PC-3 (cell line): ENCODE measurements at regions not wholly inside any gene's neighbourhood (a gene's known extent, or its start where the extent isn't known, plus 50 kb on each side); places are given as distances from the start of the nearest gene placed in this dataset.

Experiments
- ATAC-seq: fragments of 200-7000 bp; cut with Tn5 transposase; 2 replicates; pipeline ENCODE4 v1.9.1; 2020; ENCODE audit warnings: mild to moderate bottlenecking, moderate library complexity
- BruUV-seq: library from RNA; stranded (reverse); fragments of 400-500 nt; replicated peaks from 2 replicates; lab custom pipeline; 2021; lab: Mats Ljungman, UMichigan
- CTCF ChIA-PET: fragments of 300-600 bp; sonication (Branson Sonifier 250); formaldehyde crosslinking; loops from one replicate; lab custom pipeline; 2022; ENCODE audit warnings: antibody characterized with exemption; lab: Charles Lee
- POLR2A ChIA-PET: fragments of 300-600 bp; sonication (Branson Sonifier 250); formaldehyde crosslinking; loops from one replicate; lab custom pipeline; 2022; ENCODE audit warnings: antibody characterized with exemption; ENCODE audit not compliant: unreplicated experiment; lab: Charles Lee
- DNase-seq: peaks from one replicate; pipeline ENCODE4 v3.0.0-alpha.2; 2015
- H2AFZ ChIP-seq: fragments of 300-600 bp; sonication (generic); 2 replicates; pipeline ENCODE4 v1.6.0; 2016; ENCODE audit warnings: antibody characterized with exemption, low read length
- H3F3A ChIP-seq: fragments of 300-600 bp; sonication (generic); one replicate; pipeline ENCODE4 v1.6.0; 2017; ENCODE audit warnings: antibody characterized with exemption, low read length, control low read depth, mild to moderate bottlenecking; ENCODE audit not compliant: unreplicated experiment
- H3K27ac ChIP-seq: fragments of 300-600 bp; sonication (generic); 2 replicates; pipeline ENCODE4 v1.5.1; 2016; ENCODE audit warnings: mild to moderate bottlenecking, low read length
- H3K27me3 ChIP-seq: fragments of 300-600 bp; sonication (generic); 2 replicates; pipeline ENCODE4 v1.6.1; 2016; ENCODE audit warnings: low read length, mixed read lengths
- H3K36me3 ChIP-seq: fragments of 300-600 bp; sonication (generic); 2 replicates; pipeline ENCODE4 v1.6.1; 2016; ENCODE audit warnings: low read depth, mixed run types, low read length, mixed read lengths
- H3K4me1 ChIP-seq: fragments of 300-600 bp; sonication (generic); 2 replicates; pipeline ENCODE4 v1.5.1; 2016; ENCODE audit warnings: low read length; ENCODE audit not compliant: insufficient read depth
- H3K4me2 ChIP-seq: fragments of 300-600 bp; sonication (generic); 2 replicates; pipeline ENCODE4 v1.6.0; 2016; ENCODE audit warnings: low read length
- H3K4me3 ChIP-seq: fragments of 300-600 bp; sonication (generic); 2 replicates; pipeline ENCODE4 v1.5.1; 2016; ENCODE audit warnings: mild to moderate bottlenecking, low read length, mixed read lengths
- H3K79me2 ChIP-seq: fragments of 300-600 bp; sonication (generic); 2 replicates; pipeline ENCODE4 v1.6.1; 2017; ENCODE audit warnings: low read length, mixed read lengths
- H3K9ac ChIP-seq: fragments of 300-600 bp; sonication (generic); 2 replicates; pipeline ENCODE4 v1.6.0; 2016; ENCODE audit warnings: mild to moderate bottlenecking, low read length
- H3K9me2 ChIP-seq: fragments of 300-600 bp; sonication (generic); replicated peaks from 2 replicates; pipeline ENCODE4 v1.6.1; 2016; ENCODE audit warnings: mixed run types, low read length, mixed read lengths
- H3K9me3 ChIP-seq: fragments of 300-600 bp; sonication (generic); 2 replicates; pipeline ENCODE4 v1.6.1; 2016; ENCODE audit warnings: low read length, mixed read lengths
- H4K20me1 ChIP-seq: fragments of 300-600 bp; sonication (generic); 2 replicates; pipeline ENCODE4 v1.6.1; 2016; ENCODE audit warnings: low read length, mixed read lengths
- EZH2 ChIP-seq: fragments of 300-600 bp; sonication (generic); IDR thresholded peaks from one replicate; pipeline ENCODE4 v1.6.1; 2017; ENCODE audit warnings: antibody characterized with exemption, mild to moderate bottlenecking, low read length; ENCODE audit not compliant: unreplicated experiment
- EZH2phosphoT487 ChIP-seq: fragments of 300-600 bp; sonication (generic); IDR thresholded peaks from 2 replicates; pipeline ENCODE4 v1.6.1; 2018; ENCODE audit warnings: mild to moderate bottlenecking, antibody characterized with exemption, low read length, borderline replicate concordance
- intact Hi-C: fragments of 100-400 bp; cut with micrococcal nuclease; formaldehyde crosslinking; loops from 2 replicates; pipeline ENCODE4 v1.9.0; 2023
- TF ChIP-seq, protein P1 (sequence below): fragments of 300-600 bp; sonication (generic); conservative IDR thresholded peaks from 2 replicates; pipeline ENCODE4 v1.5.1; 2017; ENCODE audit warnings: antibody characterized with exemption, low read depth, mild to moderate bottlenecking, low read length

DNA sequence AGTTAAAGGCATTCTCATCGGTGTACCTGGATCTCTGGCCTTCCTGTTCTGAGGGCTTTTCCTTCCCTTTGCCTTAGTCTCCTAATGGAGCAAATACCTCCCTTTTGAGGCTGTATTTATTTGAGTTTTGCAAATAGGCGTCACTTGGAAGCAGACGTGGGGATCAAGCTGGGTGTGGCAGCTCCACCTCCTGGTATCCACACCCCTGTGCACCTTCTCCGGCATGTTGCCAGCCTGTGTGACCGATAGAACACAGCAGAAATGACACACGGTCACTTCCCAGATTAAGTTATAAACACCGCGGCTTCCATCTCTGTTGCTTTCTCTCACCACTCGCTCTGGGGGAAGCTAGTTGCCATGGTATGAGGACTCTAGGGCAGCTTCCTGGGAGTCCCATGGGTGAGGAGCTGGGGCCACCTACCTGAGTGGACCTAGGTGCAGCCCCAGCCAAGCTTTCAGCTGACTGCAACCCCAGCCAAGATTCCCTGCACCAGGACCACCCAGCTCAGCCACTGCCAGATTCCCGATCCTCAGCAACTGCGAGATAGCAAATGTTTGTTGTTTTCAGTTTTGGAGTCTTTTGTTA is 214.4 kb upstream of the MVB12B start:
- intact Hi-C loops, result no loop called here
- ChIA-PET POLR2A (no interaction called here), CTCF (no interaction called here)
- TF ChIP-seq EZH2 (no peak), EZH2phosphoT487 (no peak)
- TF ChIP-seq, protein P1, sequence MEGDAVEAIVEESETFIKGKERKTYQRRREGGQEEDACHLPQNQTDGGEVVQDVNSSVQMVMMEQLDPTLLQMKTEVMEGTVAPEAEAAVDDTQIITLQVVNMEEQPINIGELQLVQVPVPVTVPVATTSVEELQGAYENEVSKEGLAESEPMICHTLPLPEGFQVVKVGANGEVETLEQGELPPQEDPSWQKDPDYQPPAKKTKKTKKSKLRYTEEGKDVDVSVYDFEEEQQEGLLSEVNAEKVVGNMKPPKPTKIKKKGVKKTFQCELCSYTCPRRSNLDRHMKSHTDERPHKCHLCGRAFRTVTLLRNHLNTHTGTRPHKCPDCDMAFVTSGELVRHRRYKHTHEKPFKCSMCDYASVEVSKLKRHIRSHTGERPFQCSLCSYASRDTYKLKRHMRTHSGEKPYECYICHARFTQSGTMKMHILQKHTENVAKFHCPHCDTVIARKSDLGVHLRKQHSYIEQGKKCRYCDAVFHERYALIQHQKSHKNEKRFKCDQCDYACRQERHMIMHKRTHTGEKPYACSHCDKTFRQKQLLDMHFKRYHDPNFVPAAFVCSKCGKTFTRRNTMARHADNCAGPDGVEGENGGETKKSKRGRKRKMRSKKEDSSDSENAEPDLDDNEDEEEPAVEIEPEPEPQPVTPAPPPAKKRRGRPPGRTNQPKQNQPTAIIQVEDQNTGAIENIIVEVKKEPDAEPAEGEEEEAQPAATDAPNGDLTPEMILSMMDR, result no peak
- Histone ChIP-seq H3K4me2 (no peak overlapping the region), H2AFZ (no peak overlapping the region), H3K27ac (no peak overlapping the region), H3K79me2 (no peaks in the 10 kb centered on the region), H3K27me3 (peaks cover 42% of the 10 kb centered on the region), H3K9me2 (no peaks in the 10 kb centered on the region), H3K9ac (no peak overlapping the region), H4K20me1 (no peaks in the 10 kb centered on the region), H3K36me3 (no peaks in the 10 kb centered on the region), H3F3A (no peaks in the 10 kb centered on the region), H3K9me3 (no peaks in the 10 kb centered on the region), H3K4me1 (no peaks in the 10 kb centered on the region), H3K4me3 (no peak overlapping the region)
- no peak for ATAC-seq
- no peak for DNase-seq
- no TSS peak for BruUV-seq

DNA sequence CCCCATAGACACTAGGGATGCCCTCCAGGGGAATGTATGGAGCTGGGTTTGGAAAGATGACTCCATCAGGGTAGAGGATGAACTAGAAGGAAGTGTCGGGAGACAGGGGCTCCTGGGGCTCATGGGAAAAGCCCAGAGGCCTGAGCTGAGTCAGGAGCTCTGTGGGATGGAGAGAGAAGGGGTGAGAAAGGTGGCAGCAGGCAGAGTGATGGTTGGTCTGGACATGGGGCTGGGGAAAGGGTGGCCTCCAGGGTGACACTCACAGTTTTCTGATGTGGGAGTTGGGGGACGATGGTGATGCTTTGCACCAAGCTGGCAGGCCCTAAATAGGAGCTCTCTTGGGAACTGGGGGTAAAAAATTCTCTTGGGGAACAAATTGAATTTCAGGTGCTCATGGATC is 213.5 kb upstream of the MVB12B start:
- no TSS peak for BruUV-seq
- H3K36me3 ChIP-seq, result no peaks in the 10 kb centered on the region
- TF ChIP-seq, protein P1, result no peak
- TF ChIP-seq EZH2phosphoT487 (no peak), EZH2 (no peak)
- no peaks in the 10 kb centered on the region for H3K9me3 ChIP-seq
- H3F3A ChIP-seq, result no peaks in the 10 kb centered on the region
- no peak overlapping the region for H3K9ac ChIP-seq
- H2AFZ ChIP-seq, result no peak overlapping the region
- no peaks in the 10 kb centered on the region for H3K9me2 ChIP-seq
- no peak overlapping the region for H3K4me3 ChIP-seq
- no peaks in the 10 kb centered on the region for H3K4me1 ChIP-seq
- peaks cover 39% of the 10 kb centered on the region for H3K27me3 ChIP-seq
- no peaks in the 10 kb centered on the region for H4K20me1 ChIP-seq
- H3K79me2 ChIP-seq, result no peaks in the 10 kb centered on the region
- DNase-seq (no peak), ATAC-seq (no peak)
- H3K27ac ChIP-seq, result no peak overlapping the region
- CTCF ChIA-PET, result no interaction called here
- intact Hi-C loops, result no loop called here
- POLR2A ChIA-PET, result no interaction called here
- H3K4me2 ChIP-seq, result no peak overlapping the region

GRCh38 chr9:126113756-126114408 is 212.7 kb upstream of the MVB12B start:
- intact Hi-C loops, result no loop called here
- CTCF ChIA-PET, result no interaction called here
- peaks cover 35% of the 10 kb centered on the region for H3K27me3 ChIP-seq

More at GRCh38 chr9:126113756-126114408, 212.7 kb upstream of the MVB12B start:
- Histone ChIP-seq H3K27ac (no peak overlapping the region), H3K9me2 (no peaks in the 10 kb centered on the region), H3K4me1 (no peaks in the 10 kb centered on the region), H3K79me2 (no peaks in the 10 kb centered on the region), H3K4me3 (no peak overlapping the region), H3K36me3 (no peaks in the 10 kb centered on the region), H3K9ac (no peak overlapping the region), H3K9me3 (no peaks in the 10 kb centered on the region), H3K4me2 (no peak overlapping the region), H3F3A (no peaks in the 10 kb centered on the region), H2AFZ (no peak overlapping the region), H4K20me1 (no peaks in the 10 kb centered on the region)
- ATAC-seq (no peak), DNase-seq (no peak)
- POLR2A ChIA-PET, result no interaction called here
- no TSS peak for BruUV-seq
- no peak for TF ChIP-seq EZH2phosphoT487
- no peak for TF ChIP-seq EZH2
- TF ChIP-seq, protein P1, result no peak
